HEK293 (cell line): ENCODE measurements at regions not wholly inside any gene's neighbourhood (a gene's known extent, or its start where the extent isn't known, plus 50 kb on each side); places are given as distances from the start of the nearest gene placed in this dataset.

ENCODE experiments used
- CTCF ChIP-seq: fragments of 450-650 bp; formaldehyde crosslinking; IDR thresholded peaks from 2 replicates; pipeline ENCODE4 v1.5.1; 2016; ENCODE audit warnings: missing biosample characterization, missing genetic modification characterization
- ZNF777 ChIP-seq: fragments of 450-650 bp; formaldehyde crosslinking; IDR thresholded peaks from 2 replicates; pipeline ENCODE4 v1.5.1; 2017; ENCODE audit warnings: missing biosample characterization, missing genetic modification characterization, borderline replicate concordance

DNA sequence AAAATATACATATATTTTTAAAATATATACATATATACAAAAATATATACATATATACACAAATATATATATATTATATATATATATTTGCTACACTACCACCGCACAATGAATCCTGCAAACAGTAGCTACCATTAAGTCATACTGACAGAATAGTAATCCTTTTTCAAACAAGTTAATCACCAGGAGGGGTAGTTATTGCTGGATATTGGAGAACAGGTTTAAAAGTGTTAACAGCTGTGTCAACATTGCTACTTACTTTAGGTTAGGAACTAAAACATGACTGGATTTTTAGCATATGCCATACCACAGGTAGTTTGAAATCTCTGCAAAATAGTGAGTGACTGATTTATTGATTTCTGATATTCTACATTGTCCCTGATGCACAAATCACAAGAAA, 529.1 kb upstream of the CDH7 start:
- no peak for TF ChIP-seq ZNF777 (tag by site-specific recombination)
- no peak for TF ChIP-seq CTCF (tag by site-specific recombination)
